ENCODE measurements at regions not wholly inside any gene's neighbourhood (a gene's known extent, or its start where the extent isn't known, plus 50 kb on each side); places are given as distances from the start of the nearest gene placed in this dataset.

GRCh38 chr18:5024741-5025140 is 172.3 kb downstream of the AKAIN1 start:
- TF ChIP-seq CTCF (IDR thresholded peaks at IDR 0.05; ENCODE audit: low read depth, low read length) (no peak), EZH2phosphoT487 (IDR thresholded peaks at IDR 0.05; ENCODE audit: low read depth) (no peak)
